Endothelial cell (in vitro differentiated cells): ENCODE measurements at regions not wholly inside any gene's neighbourhood (a gene's known extent, or its start where the extent isn't known, plus 50 kb on each side); places are given as distances from the start of the nearest gene placed in this dataset.

Experiments
- DNase-seq: peaks from one replicate; pipeline ENCODE4 v3.0.0; 2021; ENCODE audit warnings: low spot score
- H3K27ac Mint-ChIP-seq: one replicate; pipeline ENCODE4 v1.8.0; 2021; ENCODE audit warnings: mixed read lengths, inconsistent platforms; ENCODE audit not compliant: unreplicated experiment
- H3K27me3 Mint-ChIP-seq: one replicate; pipeline ENCODE4 v1.8.0; 2021; ENCODE audit warnings: mild to moderate bottlenecking, moderate library complexity, mixed read lengths, inconsistent platforms; ENCODE audit not compliant: unreplicated experiment
- H3K36me3 Mint-ChIP-seq: one replicate; pipeline ENCODE4 v1.8.0; 2021; ENCODE audit warnings: mild to moderate bottlenecking, low read depth, mixed read lengths, inconsistent platforms; ENCODE audit not compliant: unreplicated experiment
- H3K4me1 Mint-ChIP-seq: one replicate; pipeline ENCODE4 v1.8.0; 2021; ENCODE audit warnings: mild to moderate bottlenecking, mixed read lengths, inconsistent platforms; ENCODE audit not compliant: unreplicated experiment
- H3K4me3 Mint-ChIP-seq: one replicate; pipeline ENCODE4 v1.8.0; 2021; ENCODE audit warnings: mild to moderate bottlenecking, mixed read lengths, inconsistent platforms; ENCODE audit not compliant: unreplicated experiment
- H3K9me3 Mint-ChIP-seq: one replicate; pipeline ENCODE4 v1.8.0; 2021; ENCODE audit warnings: mixed read lengths, inconsistent platforms; ENCODE audit not compliant: unreplicated experiment
- CTCF ChIP-seq: fragments of 200-600 bp; sonication (generic); IDR thresholded peaks from one replicate; pipeline ENCODE4 v1.5.0; 2021; ENCODE audit warnings: antibody characterized with exemption; ENCODE audit not compliant: unreplicated experiment

- DNase-seq, result no peak
- Mint-ChIP-seq H3K4me1 (no peaks in the 10 kb centered on the region), H3K4me3 (no peak overlapping the region), H3K36me3 (peaks cover 2% of the 10 kb centered on the region), H3K27me3 (no peaks in the 10 kb centered on the region), H3K9me3 (peaks cover 7% of the 10 kb centered on the region), H3K27ac (no peak overlapping the region)
- no peak for TF ChIP-seq CTCF
These were observed 129.7 kb upstream of the ZFP42 start for GRCh38 chr4:187865914-187866313.

DNA sequence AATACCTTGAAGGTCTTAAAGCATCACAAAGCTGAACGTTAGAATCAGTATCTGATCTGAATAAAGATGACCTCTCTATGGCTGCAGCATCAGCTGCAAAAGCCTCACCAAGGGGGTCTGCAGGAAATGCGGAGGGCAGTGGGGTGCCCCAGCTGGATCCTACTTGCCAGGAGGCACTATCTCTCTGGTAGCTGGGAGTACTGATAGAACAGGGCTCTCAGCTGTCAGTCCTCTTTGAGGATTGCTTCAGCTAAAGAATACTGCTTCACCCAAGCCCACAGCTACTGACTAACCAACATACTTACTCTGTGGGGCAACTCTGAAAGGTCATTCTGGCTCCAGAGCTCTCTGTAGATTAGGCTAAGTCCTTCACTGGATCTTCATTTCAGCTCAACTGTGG, 112.5 kb upstream of the ZFP42 start:
- no peaks in the 10 kb centered on the region for H3K9me3 Mint-ChIP-seq
- H3K4me3 Mint-ChIP-seq, result no peak overlapping the region
- H3K27me3 Mint-ChIP-seq, result no peaks in the 10 kb centered on the region
- H3K4me1 Mint-ChIP-seq, result no peaks in the 10 kb centered on the region
- H3K27ac Mint-ChIP-seq, result no peak overlapping the region
- no peak for TF ChIP-seq CTCF
- no peak for DNase-seq
- no peaks in the 10 kb centered on the region for H3K36me3 Mint-ChIP-seq

GRCh38 chr4:187883836-187884475, 111.6 kb upstream of the ZFP42 start:
- no peak overlapping the region for H3K27ac Mint-ChIP-seq
- no peak for TF ChIP-seq CTCF
- no peak for DNase-seq

GRCh38 chr4:187887906-187888305, 107.7 kb upstream of the ZFP42 start:
- Mint-ChIP-seq H3K27ac (no peak overlapping the region), H3K4me1 (no peaks in the 10 kb centered on the region), H3K4me3 (no peak overlapping the region), H3K9me3 (no peaks in the 10 kb centered on the region), H3K27me3 (no peaks in the 10 kb centered on the region), H3K36me3 (no peaks in the 10 kb centered on the region)
- TF ChIP-seq CTCF, result no peak
- DNase-seq, result no peak

More at GRCh38 chr4:187883836-187884475, 111.6 kb upstream of the ZFP42 start:
- Mint-ChIP-seq H3K27me3 (no peaks in the 10 kb centered on the region), H3K4me3 (no peak overlapping the region), H3K4me1 (no peaks in the 10 kb centered on the region), H3K9me3 (no peaks in the 10 kb centered on the region), H3K36me3 (no peaks in the 10 kb centered on the region)

- no peak for TF ChIP-seq CTCF
- H3K9me3 Mint-ChIP-seq, result no peaks in the 10 kb centered on the region
- no peak for DNase-seq
- no peak overlapping the region for H3K27ac Mint-ChIP-seq
- H3K4me3 Mint-ChIP-seq, result no peak overlapping the region
- H3K27me3 Mint-ChIP-seq, result no peaks in the 10 kb centered on the region
- H3K4me1 Mint-ChIP-seq, result no peaks in the 10 kb centered on the region
- no peaks in the 10 kb centered on the region for H3K36me3 Mint-ChIP-seq
These were observed 105.9 kb upstream of the ZFP42 start for GRCh38 chr4:187889651-187890050.
